Renal pelvis (tissue), 1 donor: ENCODE measurements at regions not wholly inside any gene's neighbourhood (a gene's known extent, or its start where the extent isn't known, plus 50 kb on each side); places are given as distances from the start of the nearest gene placed in this dataset.

Experiments used
- DNase-seq: peaks from one replicate; pipeline ENCODE4 v3.0.0-alpha.2; 2013

GRCh38 chr6:128667339-128667858 is 147.0 kb upstream of the PTPRK start:
- DNase-seq = no peak

GRCh38 chr6:128666405-128666804 is 146.0 kb upstream of the PTPRK start:
- DNase-seq = no peak

- DNase-seq = no peak
Observed at GRCh38 chr6:128663238-128663637, 142.8 kb upstream of the PTPRK start.

DNA sequence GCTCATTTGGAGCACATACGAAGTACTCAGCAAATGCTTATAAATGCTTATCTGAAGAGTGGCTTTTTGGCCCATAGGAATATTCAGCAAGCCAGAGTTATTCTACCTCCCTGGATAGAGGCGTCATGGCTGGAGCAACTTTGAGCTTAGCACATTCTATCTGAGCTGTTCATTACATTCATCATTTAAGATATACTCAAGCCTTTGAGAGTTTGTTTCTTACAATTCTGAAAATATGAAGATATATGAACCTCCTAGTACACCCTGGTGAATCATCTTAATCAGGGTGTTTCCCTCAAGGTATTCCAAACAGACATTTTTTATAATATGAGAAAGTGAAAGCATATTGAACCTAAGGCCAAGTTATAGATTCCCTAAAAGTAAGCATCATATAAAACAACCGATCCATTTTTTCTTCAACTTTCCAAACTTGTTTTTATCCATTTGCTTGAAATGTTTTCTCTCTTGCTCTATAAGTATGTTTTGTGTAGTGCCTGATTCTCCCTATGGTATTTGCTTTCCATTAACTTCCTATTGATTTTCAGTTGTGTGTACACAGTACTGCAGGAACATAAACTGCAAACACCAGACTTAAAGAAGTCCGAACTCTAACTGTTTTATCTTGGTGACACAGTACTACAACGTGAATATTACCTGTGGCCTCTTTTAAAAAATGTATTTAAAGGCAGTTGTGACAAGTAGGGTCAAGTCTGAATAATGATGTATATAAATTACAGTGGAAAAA is 139.7 kb upstream of the PTPRK start:
- DNase-seq = no peak

DNA sequence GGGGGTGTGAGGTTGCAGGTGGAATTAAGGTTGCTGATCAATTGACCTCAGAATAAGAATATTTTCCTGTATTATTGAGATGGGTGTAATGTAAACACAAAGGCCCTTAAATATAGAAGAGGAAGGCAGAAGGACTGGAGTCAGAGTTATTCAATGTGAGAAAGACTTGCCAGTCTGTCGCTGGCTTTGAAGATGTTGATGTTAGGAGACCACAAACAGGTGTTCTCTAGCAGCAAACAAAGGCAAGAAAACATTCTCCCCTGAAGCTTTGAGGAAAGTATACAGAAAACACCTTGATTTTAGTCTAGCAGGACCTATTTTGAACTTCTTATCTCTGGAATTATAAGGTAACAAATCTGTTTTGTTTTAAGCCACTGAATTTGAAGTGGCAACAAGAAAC is 138.9 kb upstream of the PTPRK start:
- DNase-seq = no peak

DNA sequence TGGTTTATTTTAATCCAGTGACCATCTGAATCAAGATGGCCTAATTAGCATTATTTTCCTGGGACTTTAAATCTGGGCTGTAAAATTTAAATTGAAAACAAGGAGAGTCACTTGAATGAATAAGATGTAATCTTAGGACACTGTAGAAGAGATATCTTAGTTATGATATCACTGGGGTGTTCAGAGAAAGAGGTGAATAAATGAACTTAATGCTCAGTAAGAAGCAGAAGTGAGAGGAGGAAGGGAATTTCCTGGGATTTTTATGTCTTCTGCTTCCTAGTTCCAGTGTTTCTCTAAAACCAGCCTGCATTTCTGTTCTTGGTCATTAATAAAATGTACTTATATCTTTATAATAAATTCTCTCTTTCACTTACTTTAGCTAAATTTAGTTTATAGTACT is 136.8 kb upstream of the PTPRK start:
- no peak for DNase-seq

GRCh38 chr6:128655978-128656498 is 135.6 kb upstream of the PTPRK start:
- no peak for DNase-seq

- no peak for DNase-seq
Observed at GRCh38 chr6:128648022-128648598, 127.7 kb upstream of the PTPRK start.

- no peak for DNase-seq
Observed at GRCh38 chr6:128642132-128642531, 121.7 kb upstream of the PTPRK start.

DNA sequence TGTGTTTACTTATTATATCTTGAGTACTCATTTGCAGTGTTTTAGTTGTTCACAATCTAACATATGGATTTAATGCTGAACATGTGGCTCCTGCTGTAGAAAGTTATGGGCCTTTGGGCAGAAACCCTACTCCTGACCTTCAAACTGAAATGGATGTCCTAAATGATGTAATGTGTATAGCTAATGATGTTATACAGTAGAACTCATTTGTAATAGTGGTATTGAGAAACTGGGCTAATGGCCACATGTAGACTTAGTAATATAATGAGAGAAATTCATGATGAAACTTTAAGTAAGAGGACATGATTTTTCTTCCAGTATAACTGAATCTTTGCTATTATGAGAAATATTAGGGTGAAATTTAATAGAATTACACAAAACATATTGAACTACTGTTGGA is 121.3 kb upstream of the PTPRK start:
- DNase-seq = no peak

DNA sequence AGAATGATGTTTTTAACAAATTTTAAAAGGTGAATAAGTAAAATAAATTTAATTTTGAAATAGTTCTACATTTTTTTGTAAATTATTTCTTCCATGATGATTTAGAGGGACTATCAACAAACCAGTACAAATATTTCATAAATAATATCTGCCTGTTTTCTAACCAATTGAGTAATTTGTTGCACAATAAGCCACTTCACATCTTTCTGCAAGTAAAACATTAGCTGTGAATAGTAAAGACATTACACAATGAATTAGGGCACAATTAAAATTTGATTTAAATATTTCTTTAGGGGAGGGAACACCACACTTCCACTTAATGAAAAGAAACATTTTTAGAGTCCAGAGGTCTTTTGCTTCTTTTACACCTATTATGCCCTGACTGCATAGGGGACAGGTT is 118.4 kb upstream of the PTPRK start:
- no peak for DNase-seq

GRCh38 chr6:128635219-128635618 is 114.8 kb upstream of the PTPRK start:
- DNase-seq = no peak

DNA sequence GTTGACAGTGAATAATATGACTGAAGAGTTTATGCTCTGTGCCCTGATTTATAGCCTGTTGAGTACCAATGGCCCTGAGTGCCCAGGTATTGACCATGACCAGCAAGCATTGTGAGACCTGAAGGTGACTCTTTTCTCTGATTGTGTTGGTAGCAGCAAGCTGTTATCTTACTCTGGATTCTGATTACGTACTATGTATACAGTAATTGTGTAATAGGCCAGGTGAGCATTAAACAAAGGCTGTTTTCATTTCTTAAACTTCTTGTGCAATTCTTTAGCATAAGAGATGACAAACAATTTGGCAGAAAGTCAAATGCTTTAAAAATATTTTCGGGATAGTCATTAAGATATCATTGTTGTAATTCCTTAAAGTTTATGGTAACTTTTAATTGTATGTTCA is 111.7 kb upstream of the PTPRK start:
- no peak for DNase-seq

DNA sequence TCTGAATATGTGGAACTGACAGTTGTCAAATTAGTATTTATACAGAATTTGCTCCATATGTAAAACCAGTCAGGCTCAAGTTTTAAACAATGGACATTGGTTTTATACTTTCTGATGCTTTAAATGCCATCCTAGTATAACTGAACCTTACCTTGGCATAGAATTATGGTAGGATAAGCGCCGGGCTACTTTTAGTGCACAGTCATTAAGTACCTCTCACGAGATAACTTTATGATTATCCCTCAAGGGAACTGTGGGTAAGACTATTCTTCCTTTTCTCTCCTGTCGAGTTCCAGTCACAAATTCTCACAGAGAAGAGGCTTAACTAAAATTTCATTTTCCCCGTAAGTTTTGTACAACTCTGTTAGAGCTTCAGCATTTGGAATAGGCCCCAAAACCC is 110.6 kb upstream of the PTPRK start:
- DNase-seq = no peak

- no peak for DNase-seq
Observed at GRCh38 chr6:128630213-128630612, 109.8 kb upstream of the PTPRK start.

- no peak for DNase-seq
Observed at GRCh38 chr6:128617285-128617684, 96.9 kb upstream of the PTPRK start.

DNA sequence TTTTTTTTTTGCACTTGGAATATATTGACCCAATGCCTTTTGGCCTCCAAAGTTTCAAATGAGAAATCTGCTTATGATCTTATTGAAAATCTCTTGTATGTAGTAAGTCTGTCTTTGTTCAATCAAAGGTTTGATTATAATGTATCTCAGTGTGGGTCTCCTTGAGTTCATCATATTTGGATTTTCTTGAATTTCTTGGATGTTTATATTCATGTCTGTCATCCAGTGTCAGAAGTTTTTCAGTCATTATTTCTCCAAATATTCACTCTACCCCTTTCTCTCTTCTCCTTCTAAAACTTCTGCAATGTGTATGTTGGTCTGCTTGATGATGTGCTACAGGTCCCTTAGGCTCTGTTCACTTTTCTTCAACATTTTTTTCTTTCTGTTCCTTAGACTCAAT is 95.9 kb upstream of the PTPRK start:
- no peak for DNase-seq

GRCh38 chr6:128606611-128607010 is 86.2 kb upstream of the PTPRK start:
- no peak for DNase-seq

- DNase-seq = no peak
Observed at GRCh38 chr6:128605961-128606360, 85.6 kb upstream of the PTPRK start.

- DNase-seq = no peak
Observed at GRCh38 chr6:128601060-128601459, 80.7 kb upstream of the PTPRK start.

GRCh38 chr6:128600397-128600951 is 80.1 kb upstream of the PTPRK start:
- no peak for DNase-seq

GRCh38 chr6:128599036-128599435 is 78.6 kb upstream of the PTPRK start:
- DNase-seq = no peak

- DNase-seq = no peak
Observed at GRCh38 chr6:128598571-128598970, 78.2 kb upstream of the PTPRK start.
